22Rv1 (cell line): ENCODE measurements at regions not wholly inside any gene's neighbourhood (a gene's known extent, or its start where the extent isn't known, plus 50 kb on each side); places are given as distances from the start of the nearest gene placed in this dataset.

Source experiments
- H3K27ac ChIP-seq: fragments of 450-650 bp; 2 replicates; pipeline ENCODE4 v1.5.1; 2017
- CTCF ChIP-seq: fragments of 450-650 bp; IDR thresholded peaks from 2 replicates; pipeline ENCODE4 v1.5.1; 2017; ENCODE audit warnings: mild to moderate bottlenecking
- ZFX ChIP-seq: fragments of 450-650 bp; IDR thresholded peaks from 2 replicates; pipeline ENCODE4 v1.6.1; 2017; ENCODE audit warnings: antibody characterized with exemption, borderline replicate concordance

- H3K27ac ChIP-seq, result no peak overlapping the region
- no peak for TF ChIP-seq ZFX
- no peak for TF ChIP-seq CTCF
These were observed 105.7 kb downstream of the ACAA2 start for GRCh38 chr18:49707599-49707998.

GRCh38 chr18:49704334-49704733 lies 109.0 kb downstream of the ACAA2 start:
- H3K27ac ChIP-seq, result no peak overlapping the region
- no peak for TF ChIP-seq ZFX
- no peak for TF ChIP-seq CTCF

GRCh38 chr18:49701190-49701589 lies 112.1 kb downstream of the ACAA2 start:
- TF ChIP-seq CTCF, result no peak
- TF ChIP-seq ZFX, result no peak
- no peak overlapping the region for H3K27ac ChIP-seq

GRCh38 chr18:49699303-49699702 lies 114.0 kb downstream of the ACAA2 start:
- TF ChIP-seq CTCF, result no peak
- TF ChIP-seq ZFX, result no peak
- no peak overlapping the region for H3K27ac ChIP-seq

GRCh38 chr18:49698525-49699025 lies 114.8 kb downstream of the ACAA2 start:
- no peak overlapping the region for H3K27ac ChIP-seq
- TF ChIP-seq ZFX (no peak), CTCF (no peak)

- no peak overlapping the region for H3K27ac ChIP-seq
- no peak for TF ChIP-seq CTCF
- no peak for TF ChIP-seq ZFX
These were observed 115.4 kb downstream of the ACAA2 start for GRCh38 chr18:49697757-49698524.

GRCh38 chr18:49697049-49697448 lies 116.3 kb downstream of the ACAA2 start:
- H3K27ac ChIP-seq, result no peak overlapping the region
- no peak for TF ChIP-seq ZFX
- TF ChIP-seq CTCF, result no peak
